Heart left ventricle (tissue), 13 donors: ENCODE measurements at regions not wholly inside any gene's neighbourhood (a gene's known extent, or its start where the extent isn't known, plus 50 kb on each side); places are given as distances from the start of the nearest gene placed in this dataset.
"Not testable (repeated sequence)": the region's sequence is repeated elsewhere in the genome, so short reads cannot be mapped to it uniquely, and the experiment has no call there.

Experiments used
- CTCF ChIP-seq, 12 donors: fragments of 200-600 bp; sonication (generic) in 4 of 12; IDR thresholded peaks; one replicate each; pipeline versions ENCODE4 v1.5.0 to v1.8.0; 2018 to 2022; ENCODE audit warnings: antibody characterized with exemption in 12 of 12, mild to moderate bottlenecking in 5 of 12
- POLR2A ChIP-seq, 2 donors: fragments of 450-650 bp; IDR thresholded peaks; one replicate each; pipeline ENCODE4 v1.6.1; 2017; ENCODE audit warnings: antibody characterized with exemption in 2 of 2, mild to moderate bottlenecking in 2 of 2, moderate library complexity in 2 of 2
- donor health status: ischemic (EF 13 %, LVEDD 7.1; RV severe dilation, severe dysfunction).
- donor health status: DM: no; HTN: yes; CAD: no.
- donor health status: DM: no; HTN: no; CAD: no.
- donor health status: ischemic (EF 25% LVEDD 6.9; RV normal size, moderate dysfunction).
- donor health status: ischemic (EF 25% LVEDD 5.7; RV mildly dilated, moderate dysfunction).
- donor health status: ischemic (EF 35%, LVEDD 5.7; RV mildly dilated, moderate dysfunction).
- donor health status: nonischemic (EF 11% LVEDD 7.7; RV severe dilation, severe dysfunction).
- donor health status: DM: yes; HTN: yes; CAD: no.
- donor health status: PGD.
- donor health status: ischemic (EF 29% LVEDD 5.4; RV normal size, mild dysfunction).
- donor health status: nonischemic (EF 23%, LVEDD 6.1; RV moderate dilation, normal function).

DNA sequence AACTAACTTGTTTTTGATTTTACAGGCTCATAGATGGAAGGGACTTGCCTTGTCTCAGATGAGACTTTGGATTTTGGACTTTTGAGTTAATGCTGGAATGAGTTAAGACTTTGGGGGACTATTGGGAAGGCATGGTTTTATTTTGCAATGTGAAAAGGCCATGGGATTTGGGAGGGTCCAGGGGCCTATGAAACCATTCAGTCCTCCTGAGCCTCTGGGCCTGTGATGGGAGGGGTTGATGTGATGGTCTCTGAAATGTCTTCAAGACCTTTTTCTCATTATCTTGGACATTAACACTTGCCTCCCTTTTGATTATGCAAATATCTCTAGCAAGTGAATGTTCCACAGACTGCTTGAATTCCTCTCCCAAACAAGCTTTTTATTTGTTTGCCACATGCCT lies 346.0 kb upstream of the DIPK2B start:
- TF ChIP-seq CTCF, POLR2A (IDR thresholded peaks at IDR 0.05): not testable (repeated sequence)
